ENCODE measurements at regions not wholly inside any gene's neighbourhood (a gene's known extent, or its start where the extent isn't known, plus 50 kb on each side); places are given as distances from the start of the nearest gene placed in this dataset.

- no peak overlapping the region for H3K4me3 Mint-ChIP-seq
- peaks cover 10% of the 10 kb centered on the region for H3K36me3 Mint-ChIP-seq (ENCODE audit: low read depth)
- no peak overlapping the region for H3K4me3 ChIP-seq
- H3K27ac ChIP-seq (ENCODE audit: low read depth), result no peak overlapping the region
- no peak for ATAC-seq
- H4K20me1 ChIP-seq (replicated peaks; ENCODE audit: insufficient read depth), result no peaks in the 10 kb centered on the region
- peaks cover 7% of the 10 kb centered on the region for H3K27me3 Mint-ChIP-seq (ENCODE audit: insufficient read depth, low read depth, poor library complexity)
- no peak for TF ChIP-seq REST (IDR thresholded peaks at IDR 0.05; ENCODE audit: unreplicated experiment)
- TF ChIP-seq CREB1 (CRISPR knock-in tag; IDR thresholded peaks at IDR 0.05; ENCODE audit: low read depth), result no peak
- no peak for TF ChIP-seq STAT1 (IDR thresholded peaks at IDR 0.05; ENCODE audit: unreplicated experiment)
- TF ChIP-seq ZNF462 (CRISPR knock-in tag; IDR thresholded peaks at IDR 0.05), result no peak
- peaks cover 5% of the 10 kb centered on the region; the same call in 1 of the 3 replicates for H3K4me1 Mint-ChIP-seq
- no peaks in the 10 kb centered on the region for H3K9me2 ChIP-seq (ENCODE audit: insufficient read depth)
- no peaks in the 10 kb centered on the region for H3K27me3 ChIP-seq (ENCODE audit: insufficient read depth)
- H3K79me2 ChIP-seq (replicated peaks; ENCODE audit: insufficient read depth), result no peaks in the 10 kb centered on the region
- H3K9me3 Mint-ChIP-seq, result peaks cover 22% of the 10 kb centered on the region
- no peak overlapping the region for H3K27ac Mint-ChIP-seq
- H3F3A ChIP-seq (replicated peaks; ENCODE audit: low read depth), result no peaks in the 10 kb centered on the region
- H2AFZ ChIP-seq, result no peak overlapping the region
- no peak overlapping the region for H3K4me2 ChIP-seq
- DNase-seq (ENCODE audit: low spot score), result no peak
- H3K36me3 ChIP-seq (ENCODE audit: insufficient read depth), result no peaks in the 10 kb centered on the region
- H3K4me1 ChIP-seq (ENCODE audit: insufficient read depth), result no peaks in the 10 kb centered on the region
Measured at GRCh38 chr2:43123028-43123427, 103.4 kb downstream of the ZFP36L2 start.

Data from GM23338 (cell line).